T47D (cell line): ENCODE measurements at regions not wholly inside any gene's neighbourhood (a gene's known extent, or its start where the extent isn't known, plus 50 kb on each side); places are given as distances from the start of the nearest gene placed in this dataset.
"Not testable (repeated sequence)": the region's sequence is repeated elsewhere in the genome, so short reads cannot be mapped to it uniquely, and the experiment has no call there.

Experiments used
- DNase-seq, 2 experiments: peaks; one replicate each; pipeline versions ENCODE4 v3.0.0 to v3.0.0-alpha.2; 2011 to 2012; ENCODE audit warnings: low read depth in 1 of 2, low spot score in 1 of 2
- JUND ChIP-seq: IDR thresholded peaks from 2 replicates; pipeline ENCODE4 v1.6.1; 2012; ENCODE audit warnings: low read depth
- in situ Hi-C: cut with HindIII; loops from 2 replicates; pipeline ENCODE4 v1.10.0; 2016; ENCODE audit warnings: low sequenced_read_pairs, low pct_unique_long_range_greater_than_20kb

DNA sequence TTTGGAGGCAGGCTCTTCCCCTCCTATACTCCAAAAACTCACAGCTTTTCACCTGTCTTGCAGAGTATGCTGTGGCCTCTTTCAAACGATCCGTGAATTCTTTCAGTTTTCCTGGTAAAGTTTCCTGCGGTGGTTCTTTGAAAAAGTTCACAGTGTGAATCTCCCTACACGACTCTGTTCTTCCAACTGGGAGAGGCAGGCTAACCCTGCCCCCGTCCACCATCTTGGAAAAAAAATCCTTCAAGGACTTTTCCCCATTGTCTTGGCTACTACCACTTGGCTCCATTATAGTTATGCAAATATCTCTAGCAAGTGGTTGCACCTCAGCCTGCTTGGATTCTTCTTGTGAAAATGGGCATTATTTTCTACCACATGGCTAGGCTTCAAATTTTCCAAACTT, 382.6 kb downstream of the AGTPBP1 start:
- no peak for DNase-seq
- in situ Hi-C loops = no loop called here
- no peak for TF ChIP-seq JUND

DNA sequence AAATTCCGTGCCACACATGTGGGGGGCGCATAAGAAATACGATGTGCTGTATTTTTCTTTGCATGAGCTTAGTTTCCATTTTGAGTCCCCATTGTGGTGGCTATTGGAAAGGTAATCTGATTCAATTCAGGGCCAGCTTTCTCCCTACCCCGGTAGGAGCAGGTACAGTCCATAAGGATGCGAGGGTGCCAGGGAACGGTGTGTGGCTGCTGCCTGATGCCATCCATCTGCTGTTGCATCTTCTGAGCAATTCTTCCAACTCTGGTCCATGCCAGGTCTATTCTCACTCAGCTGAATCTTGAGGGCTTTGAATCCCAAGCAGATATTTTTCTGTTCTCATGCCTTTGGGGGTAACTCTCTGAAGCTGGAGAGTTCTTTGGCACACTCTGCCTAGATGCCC, 392.7 kb downstream of the AGTPBP1 start:
- in situ Hi-C loops = no loop called here
- no peak for TF ChIP-seq JUND
- no peak for DNase-seq

DNA sequence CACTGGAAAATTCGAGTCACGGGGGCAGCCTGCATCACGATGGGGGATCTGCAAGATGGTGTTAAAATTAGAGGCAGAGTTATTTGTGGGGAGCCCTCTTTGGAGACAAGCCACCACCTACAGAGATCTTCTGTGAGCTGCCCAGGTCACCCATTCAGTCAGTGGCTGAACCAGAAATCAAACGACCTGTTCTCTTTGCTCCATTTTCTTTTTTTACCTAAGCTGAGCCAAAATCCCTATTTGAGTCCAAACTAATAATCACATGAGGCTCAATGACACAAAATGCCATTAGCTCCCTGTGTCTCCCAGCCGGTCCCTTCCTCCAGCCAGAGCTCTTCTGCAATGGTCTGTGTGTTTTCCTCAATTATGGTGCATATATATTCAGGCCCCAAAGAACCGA, 394.2 kb downstream of the AGTPBP1 start:
- in situ Hi-C loops = no loop called here
- DNase-seq = no peak
- TF ChIP-seq JUND = no peak

DNA sequence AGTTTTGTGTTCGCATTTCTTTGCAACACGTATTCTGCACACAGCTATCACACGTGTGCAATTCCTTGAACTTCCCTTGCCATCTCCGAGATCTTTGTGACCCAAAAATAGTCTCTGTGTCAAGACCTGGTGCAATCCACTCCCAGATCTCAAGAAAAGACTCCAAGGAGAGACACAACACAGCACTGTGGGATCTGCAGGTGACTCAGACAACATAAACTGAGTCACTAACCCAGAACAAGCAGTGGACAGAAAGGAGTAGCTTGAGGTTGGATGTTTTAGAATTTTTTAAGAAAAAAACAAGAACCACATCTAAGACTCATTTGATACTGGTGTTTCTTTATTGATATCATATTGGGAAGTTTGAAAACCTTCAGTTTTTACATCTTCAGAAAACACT, 396.9 kb downstream of the AGTPBP1 start:
- no peak for DNase-seq
- no peak for TF ChIP-seq JUND
- in situ Hi-C loops = no loop called here

DNA sequence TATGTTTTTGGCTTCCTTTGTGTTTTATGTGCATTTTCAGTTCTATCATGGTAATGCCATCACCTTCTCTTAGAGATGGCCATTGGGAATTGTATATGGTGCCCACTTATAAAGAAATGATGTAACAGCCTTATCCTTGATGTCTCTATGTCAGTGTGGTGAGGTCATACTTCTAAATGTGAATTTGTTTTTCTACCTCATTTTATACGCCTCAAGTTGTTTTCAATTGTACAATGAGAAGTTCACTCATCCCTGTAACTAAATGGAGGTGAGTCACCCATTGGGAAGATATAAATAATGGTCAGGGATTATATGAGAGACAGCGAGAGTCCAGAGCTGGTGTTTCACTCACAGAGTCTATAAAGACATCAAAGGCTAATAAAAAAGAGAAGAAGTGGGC, 402.4 kb downstream of the AGTPBP1 start:
- no peak for TF ChIP-seq JUND

DNA sequence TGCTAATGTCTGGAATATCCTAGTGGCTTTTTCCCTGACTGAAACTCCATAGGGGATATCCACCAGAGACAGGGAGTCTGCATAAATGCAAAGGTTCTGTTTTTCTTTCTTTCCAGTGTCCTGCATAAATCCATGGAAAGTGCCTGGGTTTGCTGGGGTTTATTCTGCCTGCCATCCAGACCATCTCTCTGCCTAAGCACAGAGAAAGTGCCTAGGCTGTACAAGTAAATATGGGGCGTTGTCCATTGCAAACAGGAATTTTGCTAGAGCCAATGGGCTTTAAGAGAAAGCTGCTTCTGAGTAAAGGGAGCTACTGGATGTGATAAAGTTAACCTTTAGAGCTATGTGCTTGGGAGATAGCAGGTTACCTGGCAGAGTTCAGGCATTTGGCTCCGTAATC, 407.5 kb downstream of the AGTPBP1 start:
- in situ Hi-C loops = no loop called here
- TF ChIP-seq JUND = no peak

More for the DNA sequence above, 402.4 kb downstream of the AGTPBP1 start:
- DNase-seq = no peak
- in situ Hi-C loops = no loop called here

DNA sequence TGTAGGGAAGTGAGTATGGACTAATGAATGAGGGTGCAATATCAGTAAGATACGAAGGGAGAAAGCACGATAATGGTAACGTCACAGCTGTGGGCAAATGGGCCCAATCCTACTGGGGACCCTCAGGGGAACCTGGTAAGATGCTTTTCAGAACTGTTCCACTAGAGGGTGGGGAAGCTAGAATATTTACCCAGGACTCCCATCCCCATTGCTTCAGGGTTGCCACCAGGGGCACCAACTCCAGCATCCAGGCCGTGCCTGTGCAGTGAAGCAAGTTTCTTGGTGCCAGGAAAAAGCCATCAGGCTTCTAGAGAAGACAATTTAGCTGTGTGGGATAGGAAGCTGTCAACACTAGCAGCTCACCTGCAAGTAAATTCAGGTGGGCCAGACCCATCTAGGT, 409.3 kb downstream of the AGTPBP1 start:
- no peak for TF ChIP-seq JUND
- no peak for DNase-seq
- in situ Hi-C loops = no loop called here

More for the DNA sequence above, 407.5 kb downstream of the AGTPBP1 start:
- DNase-seq = no peak

DNA sequence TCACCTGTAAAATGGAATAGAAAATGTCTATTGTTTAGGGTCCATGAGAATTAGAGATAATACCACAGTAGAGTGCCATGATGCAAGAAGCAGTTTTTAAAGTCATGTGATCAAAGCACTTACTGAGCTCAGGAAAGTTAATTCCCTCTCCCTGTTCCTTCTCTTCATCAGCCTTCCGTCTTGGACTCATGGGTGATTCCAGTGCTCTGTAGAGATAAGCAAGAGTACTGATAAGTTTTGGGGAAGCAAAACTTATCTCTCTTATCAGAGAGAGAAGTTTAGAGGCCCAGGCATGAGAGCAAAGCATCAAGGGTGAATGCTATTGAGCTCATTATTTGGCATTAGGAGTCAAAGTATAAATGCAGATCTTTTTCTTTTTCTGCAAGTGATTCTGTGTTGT, 410.1 kb downstream of the AGTPBP1 start:
- TF ChIP-seq JUND = no peak
- DNase-seq = no peak
- in situ Hi-C loops = no loop called here

DNA sequence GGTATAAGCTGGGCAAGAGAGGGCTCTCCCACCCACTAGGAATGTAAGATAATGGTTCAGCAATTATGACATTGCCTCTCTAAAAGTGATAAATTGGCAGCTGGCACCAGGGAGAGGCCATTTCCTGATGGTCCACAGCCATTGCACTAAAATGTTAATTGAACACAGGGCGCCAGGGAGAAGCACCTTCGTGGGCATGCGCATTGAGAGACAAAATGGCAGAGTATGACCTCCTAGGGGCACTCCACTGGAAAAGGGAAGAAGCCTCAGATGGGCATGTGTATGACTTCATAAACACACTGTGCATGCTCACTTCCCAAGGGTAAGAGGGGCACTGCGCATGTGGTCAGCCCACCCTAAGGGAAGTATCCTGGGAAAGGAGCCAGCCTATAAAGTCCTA, 419.2 kb downstream of the AGTPBP1 start:
- in situ Hi-C loops = no loop called here
- TF ChIP-seq JUND = no peak
- DNase-seq = no peak

DNA sequence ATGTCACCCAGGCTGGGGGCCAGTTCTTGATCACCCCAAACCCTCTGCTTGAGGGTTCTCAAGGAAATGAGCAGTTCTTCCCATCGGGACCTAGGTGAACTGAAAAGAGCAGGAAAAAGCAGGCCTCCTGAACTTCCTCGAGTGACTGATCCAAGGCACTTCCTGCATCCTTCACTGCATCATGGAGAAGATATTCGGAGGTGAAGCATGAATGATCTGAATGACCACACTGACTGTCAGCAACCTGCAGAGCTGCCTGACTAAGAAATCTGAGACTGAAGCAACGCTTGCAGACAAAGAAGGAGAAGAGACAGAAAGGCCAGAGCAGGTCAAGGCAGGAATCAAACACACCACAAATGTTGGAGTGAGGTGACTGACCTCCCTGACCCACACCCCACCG, 420.2 kb downstream of the AGTPBP1 start:
- TF ChIP-seq JUND = no peak
- no peak for DNase-seq

DNA sequence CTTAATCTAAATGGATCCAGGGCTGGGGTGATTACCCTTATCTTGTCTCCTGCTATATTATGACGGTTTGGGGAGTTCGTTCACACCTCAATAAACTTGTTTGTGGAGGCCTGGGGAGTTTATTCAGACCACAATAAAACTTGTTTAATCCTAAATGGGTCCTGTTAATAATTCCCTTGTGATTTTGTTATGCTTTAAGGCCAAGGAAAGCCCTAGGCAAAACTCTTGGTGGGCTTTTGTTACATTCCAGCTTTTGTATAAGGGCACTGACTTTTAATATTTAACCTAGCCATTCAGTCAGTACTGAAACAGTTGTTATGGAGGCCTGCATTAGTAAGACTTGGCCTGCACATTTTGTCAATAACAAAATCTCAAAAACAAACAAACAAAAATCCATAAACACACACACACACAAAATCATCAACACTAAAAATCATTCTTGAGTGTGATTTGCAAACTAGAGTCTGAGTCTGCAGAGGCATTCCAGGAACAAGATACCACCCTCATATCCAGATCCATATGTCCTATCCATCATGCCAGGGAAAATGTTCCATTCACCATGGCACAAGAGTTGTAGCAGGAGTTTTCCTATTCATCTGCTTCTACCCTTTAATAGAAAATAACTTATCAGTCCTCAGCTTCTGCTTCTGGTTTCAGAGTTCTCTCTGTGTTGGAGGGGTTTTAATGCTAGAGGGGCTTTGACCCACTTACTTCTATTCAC, 421.7 kb downstream of the AGTPBP1 start:
- DNase-seq = no peak
- in situ Hi-C loops = no loop called here
- TF ChIP-seq JUND = no peak

More for the DNA sequence above, 420.2 kb downstream of the AGTPBP1 start:
- in situ Hi-C loops = no loop called here

DNA sequence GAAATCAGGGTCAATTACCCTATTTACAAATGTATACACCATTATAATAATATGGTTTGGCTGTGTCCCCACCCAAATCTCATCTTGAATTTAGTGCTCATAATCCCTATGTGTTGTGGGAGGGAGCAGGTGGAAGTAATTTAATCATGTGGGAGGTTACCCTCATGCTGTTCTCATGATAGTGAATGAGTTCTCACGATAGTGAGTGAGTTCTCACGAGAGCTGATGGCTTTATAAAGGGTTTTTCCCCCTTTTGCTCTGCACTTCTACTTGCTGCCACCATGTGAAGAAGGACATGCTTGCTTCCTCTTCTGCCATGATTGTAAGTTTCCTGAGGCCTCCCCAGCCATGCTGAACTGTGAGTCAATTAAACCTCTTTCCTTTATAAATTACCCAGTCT, 426.2 kb downstream of the AGTPBP1 start:
- in situ Hi-C loops, DNase-seq: not testable (repeated sequence)

DNA sequence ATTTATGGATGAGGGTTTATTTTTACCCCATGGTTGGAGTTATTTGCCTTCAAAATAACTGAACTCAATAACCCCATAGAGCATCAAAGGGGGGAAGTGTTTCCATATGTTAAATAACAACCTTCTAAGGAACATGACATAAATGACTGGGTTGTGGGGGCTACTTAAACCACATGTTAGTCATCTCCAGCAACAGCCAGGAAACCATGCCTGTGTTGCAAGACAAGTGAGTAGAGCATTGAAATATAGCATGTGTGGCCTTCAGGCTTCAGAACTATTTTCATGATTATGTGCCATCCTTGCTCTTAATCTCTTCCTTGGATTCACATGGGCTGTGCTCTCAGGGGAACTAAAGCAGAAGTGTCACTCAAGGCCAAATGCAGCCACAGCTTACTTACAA, 431.2 kb downstream of the AGTPBP1 start:
- in situ Hi-C loops = no loop called here
- no peak for TF ChIP-seq JUND
- DNase-seq = no peak

DNA sequence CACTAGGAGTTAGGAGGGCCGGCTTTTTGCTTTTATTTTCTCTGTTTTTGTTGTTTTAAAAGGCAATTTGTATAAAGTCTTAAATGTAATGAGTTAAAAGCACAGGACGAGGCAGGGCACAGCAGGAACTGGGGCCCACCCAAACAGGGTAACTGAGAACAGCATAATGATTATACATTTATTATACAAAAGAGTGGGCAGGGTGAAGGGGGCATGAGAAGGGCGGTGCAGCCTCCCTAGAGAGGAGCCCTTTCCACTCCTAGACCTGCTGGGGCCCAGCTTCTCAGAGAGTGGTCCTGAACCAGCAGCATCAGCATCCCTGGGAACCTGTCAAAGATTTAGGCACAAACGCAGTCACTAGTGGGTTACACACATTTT, 438.0 kb downstream of the AGTPBP1 start:
- no peak for DNase-seq
- in situ Hi-C loops = no loop called here
- no peak for TF ChIP-seq JUND
